Thymus (tissue), 11 donors: ENCODE measurements at regions not wholly inside any gene's neighbourhood (a gene's known extent, or its start where the extent isn't known, plus 50 kb on each side); places are given as distances from the start of the nearest gene placed in this dataset.

Experiments used
- DNase-seq, 9 donors: peaks; one replicate each; pipeline ENCODE4 v3.0.0-alpha.2; 2013; ENCODE audit warnings: low spot score in 9 of 9, low read depth in 6 of 9, missing footprints in 1 of 9
- H3K27ac ChIP-seq, 2 donors: one replicate each; pipeline ENCODE4 v1.5.1; 2013; ENCODE audit warnings: control low read depth in 1 of 2, low read depth in 1 of 2, low read length in 1 of 2, mild to moderate bottlenecking in 1 of 2, moderate library complexity in 1 of 2
- H3K27me3 ChIP-seq, 2 donors: one replicate each; pipeline ENCODE4 v1.5.1; 2013; ENCODE audit warnings: low read length in 1 of 2; ENCODE audit not compliant: control insufficient read depth in 2 of 2, insufficient read depth in 1 of 2
- H3K36me3 ChIP-seq, 2 donors: one replicate each; pipeline ENCODE4 v1.5.1; 2013; ENCODE audit warnings: low read length in 1 of 2, mild to moderate bottlenecking in 1 of 2, moderate library complexity in 1 of 2; ENCODE audit not compliant: control insufficient read depth in 2 of 2, insufficient read depth in 2 of 2
- H3K4me1 ChIP-seq, 2 donors: one replicate each; pipeline ENCODE4 v1.5.1; 2013; ENCODE audit warnings: low read length in 2 of 2; ENCODE audit not compliant: control insufficient read depth in 2 of 2, insufficient read depth in 2 of 2
- H3K4me3 ChIP-seq, 2 donors: one replicate each; pipeline ENCODE4 v1.5.1; 2013; ENCODE audit warnings: low read length in 2 of 2, control low read depth in 1 of 2, mild to moderate bottlenecking in 1 of 2
- H3K9me3 ChIP-seq, 2 donors: one replicate each; pipeline ENCODE4 v1.5.1; 2013; ENCODE audit warnings: low read length in 1 of 2, mild to moderate bottlenecking in 1 of 2; ENCODE audit not compliant: control insufficient read depth in 2 of 2, insufficient read depth in 1 of 2
- WGBS: extraction: QIAGEN DNeasy Blood & Tissue Kit; methylation state at CpG from one replicate; pipeline ENCODE4 v1.1.7; 2013; 5-methylcytosine and 5-hydroxymethylcytosine counted together
- donor health status: healthy.

- H3K27me3 ChIP-seq, result no peaks in the 10 kb centered on the region
- no peak for DNase-seq
- no peaks in the 10 kb centered on the region for H3K36me3 ChIP-seq
- no peaks in the 10 kb centered on the region for H3K4me1 ChIP-seq
- no peak overlapping the region for H3K27ac ChIP-seq
- H3K4me3 ChIP-seq, result no peak overlapping the region
- H3K9me3 ChIP-seq, result no peaks in the 10 kb centered on the region
- WGBS, result 79% methylated on average over 4 of the region's 4 CpGs
These were observed 118.0 kb upstream of the TNPO1 start for GRCh38 chr5:72698481-72698880.

- Histone ChIP-seq H3K9me3 (no peaks in the 10 kb centered on the region), H3K4me1 (no peaks in the 10 kb centered on the region), H3K36me3 (no peaks in the 10 kb centered on the region), H3K4me3 (no peak overlapping the region), H3K27ac (no peak overlapping the region), H3K27me3 (no peaks in the 10 kb centered on the region)
- WGBS, result 96% methylated on average over 2 of the region's 2 CpGs
- no peak for DNase-seq
These were observed 118.8 kb upstream of the TNPO1 start for GRCh38 chr5:72697622-72698021.

- Histone ChIP-seq H3K4me3 (no peak overlapping the region), H3K27me3 (no peaks in the 10 kb centered on the region), H3K36me3 (no peaks in the 10 kb centered on the region), H3K9me3 (no peaks in the 10 kb centered on the region), H3K4me1 (no peaks in the 10 kb centered on the region), H3K27ac (no peak overlapping the region)
- no peak for DNase-seq
These were observed 120.8 kb upstream of the TNPO1 start for GRCh38 chr5:72695659-72696058.

- Histone ChIP-seq H3K27me3 (no peaks in the 10 kb centered on the region), H3K4me1 (no peaks in the 10 kb centered on the region), H3K9me3 (no peaks in the 10 kb centered on the region), H3K36me3 (no peaks in the 10 kb centered on the region), H3K4me3 (no peak overlapping the region), H3K27ac (no peak overlapping the region)
- DNase-seq, result no peak
- WGBS, result 98% methylated on average over 2 of the region's 2 CpGs
These were observed 121.6 kb upstream of the TNPO1 start for GRCh38 chr5:72694856-72695255.

- 84% methylated on average over 5 of the region's 5 CpGs for WGBS
- DNase-seq, result no peak
- no peaks in the 10 kb centered on the region for H3K36me3 ChIP-seq
- no peaks in the 10 kb centered on the region for H3K9me3 ChIP-seq
- no peak overlapping the region for H3K27ac ChIP-seq
- no peaks in the 10 kb centered on the region for H3K27me3 ChIP-seq
- H3K4me3 ChIP-seq, result no peak overlapping the region
- no peaks in the 10 kb centered on the region for H3K4me1 ChIP-seq
These were observed 122.8 kb upstream of the TNPO1 start for GRCh38 chr5:72693546-72694205.

GRCh38 chr5:72692651-72693442 is 123.6 kb upstream of the TNPO1 start:
- Histone ChIP-seq H3K27ac (no peak overlapping the region), H3K4me3 (no peak overlapping the region), H3K9me3 (no peaks in the 10 kb centered on the region), H3K4me1 (no peaks in the 10 kb centered on the region), H3K27me3 (no peaks in the 10 kb centered on the region), H3K36me3 (no peaks in the 10 kb centered on the region)
- WGBS, result 93% methylated on average over 9 of the region's 9 CpGs
- no peak for DNase-seq

GRCh38 chr5:72692231-72692637 is 124.2 kb upstream of the TNPO1 start:
- Histone ChIP-seq H3K36me3 (no peaks in the 10 kb centered on the region), H3K4me1 (no peaks in the 10 kb centered on the region), H3K9me3 (no peaks in the 10 kb centered on the region), H3K27ac (no peak overlapping the region), H3K27me3 (no peaks in the 10 kb centered on the region), H3K4me3 (no peak overlapping the region)
- DNase-seq, result no peak
- 82% methylated on average over 4 of the region's 4 CpGs for WGBS

- Histone ChIP-seq H3K4me1 (no peaks in the 10 kb centered on the region), H3K4me3 (no peak overlapping the region), H3K27me3 (no peaks in the 10 kb centered on the region), H3K27ac (no peak overlapping the region), H3K36me3 (no peaks in the 10 kb centered on the region), H3K9me3 (no peaks in the 10 kb centered on the region)
- DNase-seq, result no peak
- 93% methylated on average over 3 of the region's 3 CpGs for WGBS
These were observed 124.7 kb upstream of the TNPO1 start for GRCh38 chr5:72691751-72692150.

GRCh38 chr5:72688916-72689315 is 127.5 kb upstream of the TNPO1 start:
- Histone ChIP-seq H3K27me3 (no peaks in the 10 kb centered on the region), H3K4me3 (no peak overlapping the region), H3K4me1 (no peaks in the 10 kb centered on the region), H3K9me3 (no peaks in the 10 kb centered on the region), H3K27ac (no peak overlapping the region), H3K36me3 (no peaks in the 10 kb centered on the region)
- WGBS, result 95% methylated on average over 3 of the region's 3 CpGs
- no peak for DNase-seq
